RWPE1 (cell line): ENCODE measurements at regions not wholly inside any gene's neighbourhood (a gene's known extent, or its start where the extent isn't known, plus 50 kb on each side); places are given as distances from the start of the nearest gene placed in this dataset.

Experiments
- CTCF ChIA-PET: fragments of 350-600 bp; sonication (Branson Sonifier 250); formaldehyde crosslinking; extraction: SDS; loops from one replicate; lab custom pipeline; 2021; lab: Yijun Ruan, JAX
- POLR2A ChIA-PET: fragments of 400-600 bp; formaldehyde crosslinking; extraction: SDS; loops from one replicate; lab custom pipeline; 2020; ENCODE audit warnings: antibody characterized with exemption; ENCODE audit not compliant: low non-redundant PET; lab: Yijun Ruan, JAX
- DNase-seq: peaks from one replicate; pipeline ENCODE4 v3.0.0; 2012; ENCODE audit warnings: low spot score
- H3K27ac ChIP-seq: fragments of 450-650 bp; 2 replicates; pipeline ENCODE4 v1.5.1; 2017
- TF ChIP-seq, protein P1 (sequence below): fragments of 450-650 bp; conservative IDR thresholded peaks from 2 replicates; pipeline ENCODE4 v1.5.1; 2017; ENCODE audit warnings: low read depth, mild to moderate bottlenecking

DNA sequence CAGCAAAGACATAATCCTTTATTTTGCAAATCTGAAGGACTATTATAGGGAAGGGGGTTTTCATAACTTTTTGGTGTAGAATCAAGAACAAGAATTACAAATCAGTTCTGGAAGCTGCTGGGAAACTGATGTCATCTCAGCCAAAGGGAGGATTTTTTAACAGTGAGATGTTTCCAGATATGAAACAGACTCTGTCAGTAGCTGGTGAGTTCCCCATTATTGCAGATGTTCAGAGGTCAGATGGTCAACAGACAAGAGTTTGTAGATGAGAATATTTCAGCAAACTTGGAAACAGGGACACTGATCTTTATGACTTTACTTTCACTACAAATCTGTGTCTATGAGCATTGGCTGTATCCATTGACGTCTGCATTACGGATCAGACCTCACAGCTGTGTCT lies 71.9 kb upstream of the LPP start:
- CTCF ChIA-PET: interaction anchor here (0.6 kb wide), 1 partner anchor 341 kb away, joined by 4 read pairs; no protein-coding TSS in a partner anchor

DNA sequence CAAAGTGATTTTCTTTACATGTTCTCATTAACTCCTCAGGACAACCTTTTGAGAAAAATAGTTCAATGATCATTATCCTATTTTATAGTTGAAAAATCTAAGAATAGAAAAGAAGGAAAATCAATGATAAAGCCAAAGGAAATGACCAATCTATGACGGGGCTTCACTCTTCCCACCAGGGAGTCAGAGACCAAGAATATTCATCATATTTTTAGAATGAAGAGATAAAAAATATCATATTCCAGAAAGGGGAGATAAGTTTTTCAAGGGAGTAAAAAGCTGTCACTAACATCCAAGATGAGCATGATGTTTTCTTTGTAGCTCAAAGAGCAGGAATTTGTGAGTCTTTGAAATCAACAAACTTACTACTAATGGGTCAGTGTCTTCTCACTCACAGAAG lies 71.5 kb upstream of the LPP start:
- ChIA-PET CTCF (interaction anchor here (0.6 kb wide), 1 partner anchor 341 kb away, joined by 4 read pairs; no protein-coding TSS in a partner anchor), POLR2A (no interaction called here)
- DNase-seq: no peak
- H3K27ac ChIP-seq: no peak overlapping the region
- TF ChIP-seq, protein P1, sequence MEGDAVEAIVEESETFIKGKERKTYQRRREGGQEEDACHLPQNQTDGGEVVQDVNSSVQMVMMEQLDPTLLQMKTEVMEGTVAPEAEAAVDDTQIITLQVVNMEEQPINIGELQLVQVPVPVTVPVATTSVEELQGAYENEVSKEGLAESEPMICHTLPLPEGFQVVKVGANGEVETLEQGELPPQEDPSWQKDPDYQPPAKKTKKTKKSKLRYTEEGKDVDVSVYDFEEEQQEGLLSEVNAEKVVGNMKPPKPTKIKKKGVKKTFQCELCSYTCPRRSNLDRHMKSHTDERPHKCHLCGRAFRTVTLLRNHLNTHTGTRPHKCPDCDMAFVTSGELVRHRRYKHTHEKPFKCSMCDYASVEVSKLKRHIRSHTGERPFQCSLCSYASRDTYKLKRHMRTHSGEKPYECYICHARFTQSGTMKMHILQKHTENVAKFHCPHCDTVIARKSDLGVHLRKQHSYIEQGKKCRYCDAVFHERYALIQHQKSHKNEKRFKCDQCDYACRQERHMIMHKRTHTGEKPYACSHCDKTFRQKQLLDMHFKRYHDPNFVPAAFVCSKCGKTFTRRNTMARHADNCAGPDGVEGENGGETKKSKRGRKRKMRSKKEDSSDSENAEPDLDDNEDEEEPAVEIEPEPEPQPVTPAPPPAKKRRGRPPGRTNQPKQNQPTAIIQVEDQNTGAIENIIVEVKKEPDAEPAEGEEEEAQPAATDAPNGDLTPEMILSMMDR: no peak

More for the DNA sequence above, 71.9 kb upstream of the LPP start:
- TF ChIP-seq, protein P1: no peak
- POLR2A ChIA-PET: no interaction called here
- DNase-seq: no peak
- H3K27ac ChIP-seq: no peak overlapping the region

DNA sequence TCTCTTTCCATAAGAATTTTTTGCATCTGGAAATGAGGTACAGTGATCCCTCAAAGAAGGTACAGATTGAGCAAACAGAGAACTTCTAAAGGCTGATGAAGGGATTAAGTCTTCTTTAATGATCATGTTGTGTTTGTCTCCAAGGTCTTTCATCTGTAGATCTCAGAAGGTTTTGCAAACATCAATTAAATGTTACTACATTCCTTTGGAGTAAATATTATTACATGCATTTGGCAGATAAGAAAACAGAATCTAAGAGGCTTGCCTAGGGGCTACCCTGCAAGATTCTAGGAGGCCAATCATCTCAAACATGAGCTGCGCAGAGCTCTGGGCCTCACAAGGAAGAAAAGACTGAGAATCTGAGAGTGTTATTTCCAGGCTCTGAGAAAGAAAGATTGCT lies 70.9 kb upstream of the LPP start:
- ChIA-PET CTCF (no interaction called here), POLR2A (no interaction called here)
- TF ChIP-seq, protein P1: no peak
- DNase-seq: no peak
- H3K27ac ChIP-seq: no peak overlapping the region

DNA sequence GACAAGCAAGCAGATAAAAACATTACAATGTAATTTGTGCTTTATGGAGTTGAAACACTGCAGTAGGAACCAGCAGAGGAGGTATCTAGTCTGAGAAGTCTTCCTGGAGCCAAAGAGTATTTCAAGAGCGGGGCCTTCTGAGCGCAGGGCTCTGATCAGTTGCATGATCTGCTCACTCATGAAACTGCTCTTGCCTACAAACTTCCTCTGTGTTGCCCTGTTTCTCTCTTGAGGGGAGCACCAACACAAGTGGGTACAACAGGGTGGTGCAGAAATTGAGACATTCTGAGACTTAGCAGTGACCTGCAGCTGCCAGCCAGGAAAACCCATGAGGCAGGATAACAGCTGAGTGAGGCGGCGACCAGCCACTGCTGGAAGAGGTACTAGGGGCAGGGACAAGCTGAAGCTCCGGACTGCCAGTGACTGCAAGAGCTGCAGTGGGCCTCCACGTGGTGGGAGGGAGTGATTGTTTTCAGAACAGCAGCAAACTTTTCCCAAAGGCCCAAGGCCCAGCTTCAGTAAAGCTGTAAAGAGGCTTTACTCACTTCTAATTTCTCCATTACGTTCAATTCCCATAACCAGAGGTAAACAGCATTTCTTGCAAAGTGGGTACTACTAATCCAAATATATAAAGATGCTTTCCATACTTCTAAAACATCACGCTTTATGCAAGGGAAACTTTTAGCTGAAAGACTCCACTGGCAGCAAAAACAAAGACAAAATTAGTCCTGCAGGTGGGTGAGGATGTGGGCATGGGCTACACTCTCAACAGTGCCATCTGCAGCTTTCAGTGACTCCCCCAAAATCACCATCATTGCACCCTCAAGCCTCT lies 69.0 kb upstream of the LPP start:
- CTCF ChIA-PET: no interaction called here
- no peak overlapping the region for H3K27ac ChIP-seq
- TF ChIP-seq, protein P1: no peak
- no peak for DNase-seq
- POLR2A ChIA-PET: no interaction called here

DNA sequence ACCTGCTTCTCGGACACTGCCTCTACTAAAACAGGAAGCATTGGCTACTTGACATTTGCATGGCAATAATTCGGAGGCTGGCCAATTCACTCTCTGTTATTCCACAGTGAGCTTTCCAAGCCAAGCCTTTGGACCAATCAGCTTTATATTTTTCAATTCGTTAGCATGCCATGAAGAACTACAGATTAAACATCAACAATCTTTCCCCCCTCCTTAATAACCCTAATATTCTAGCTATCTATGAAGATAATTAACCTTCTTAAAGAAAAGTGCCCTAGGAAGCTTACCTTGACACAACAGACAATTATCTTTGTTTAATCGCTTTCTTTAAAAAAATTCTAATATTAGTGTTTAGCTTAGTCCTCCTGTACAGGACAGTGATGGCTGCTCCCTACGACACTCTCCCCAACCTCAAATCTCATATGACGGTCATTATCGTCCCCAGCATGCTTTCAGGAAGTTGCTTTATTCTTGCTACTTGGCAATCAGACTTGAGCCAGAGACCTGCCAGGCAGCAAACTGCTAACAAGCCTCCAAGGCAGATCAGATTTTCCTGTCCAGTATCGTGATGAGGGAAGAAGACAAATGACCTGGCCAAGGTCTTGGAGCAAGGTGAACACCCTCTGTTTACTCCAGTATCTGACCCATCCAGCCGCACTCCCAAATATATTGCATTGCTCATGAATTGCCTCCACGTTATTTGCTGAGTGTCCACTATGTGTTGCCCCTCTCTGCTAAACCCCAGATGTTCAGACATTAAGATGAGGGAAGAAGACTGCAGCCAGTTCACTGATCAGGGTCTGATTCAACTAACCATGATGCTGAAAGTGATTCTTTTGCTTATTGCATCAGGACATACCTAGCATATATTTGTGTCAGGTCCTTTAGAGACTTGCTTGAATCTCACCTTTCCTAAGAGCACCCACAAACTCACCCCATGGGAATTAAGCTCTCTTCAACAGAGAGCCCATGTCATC lies 68.1 kb upstream of the LPP start:
- no peak for DNase-seq
- ChIA-PET CTCF (no interaction called here), POLR2A (no interaction called here)
- no peak overlapping the region for H3K27ac ChIP-seq
- TF ChIP-seq, protein P1: no peak
